ENCODE measurements at regions not wholly inside any gene's neighbourhood (a gene's known extent, or its start where the extent isn't known, plus 50 kb on each side); places are given as distances from the start of the nearest gene placed in this dataset.
"Not testable (repeated sequence)": the region's sequence is repeated elsewhere in the genome, so short reads cannot be mapped to it uniquely, and the experiment has no call there.

- CTCF ChIA-PET; H3K79me2 ChIP-seq (ENCODE audit: low read length); H3K9me3 ChIP-seq (ENCODE audit: low read length); H4K20me1 ChIP-seq (ENCODE audit: low read length); H3K4me1 ChIP-seq (ENCODE audit: insufficient read depth, low read length); BruUV-seq (replicated peaks); H3K36me3 ChIP-seq (ENCODE audit: low read depth, low read length); H3K27ac ChIP-seq (ENCODE audit: low read length); H3K4me2 ChIP-seq (ENCODE audit: low read length); H3F3A ChIP-seq (ENCODE audit: low read length, unreplicated experiment); H3K4me3 ChIP-seq (ENCODE audit: low read length); DNase-seq; H2AFZ ChIP-seq (ENCODE audit: low read length); H3K27me3 ChIP-seq (ENCODE audit: low read length); H3K9me2 ChIP-seq (replicated peaks; ENCODE audit: low read length); H3K9ac ChIP-seq (ENCODE audit: low read length); POLR2A ChIA-PET (ENCODE audit: unreplicated experiment); intact Hi-C loops (cut with micrococcal nuclease): not testable (repeated sequence)
- ATAC-seq: peak; percentile 51
Observed at GRCh38 chr7:65647153-65647964, 225.5 kb upstream of the VKORC1L1 start.

- H3K27ac ChIP-seq (ENCODE audit: low read length); H4K20me1 ChIP-seq (ENCODE audit: low read length); DNase-seq; H3K4me1 ChIP-seq (ENCODE audit: insufficient read depth, low read length); CTCF ChIA-PET; H2AFZ ChIP-seq (ENCODE audit: low read length); H3K9ac ChIP-seq (ENCODE audit: low read length); BruUV-seq (replicated peaks); POLR2A ChIA-PET (ENCODE audit: unreplicated experiment); H3K36me3 ChIP-seq (ENCODE audit: low read depth, low read length); H3F3A ChIP-seq (ENCODE audit: low read length, unreplicated experiment); H3K9me3 ChIP-seq (ENCODE audit: low read length); H3K9me2 ChIP-seq (replicated peaks; ENCODE audit: low read length); H3K4me3 ChIP-seq (ENCODE audit: low read length); H3K27me3 ChIP-seq (ENCODE audit: low read length); H3K79me2 ChIP-seq (ENCODE audit: low read length); ATAC-seq; H3K4me2 ChIP-seq (ENCODE audit: low read length); intact Hi-C loops (cut with micrococcal nuclease): not testable (repeated sequence)
Observed at GRCh38 chr7:65651174-65651573, 221.7 kb upstream of the VKORC1L1 start.

- H3K9ac ChIP-seq (ENCODE audit: low read length); H3K9me2 ChIP-seq (replicated peaks; ENCODE audit: low read length); H3K4me2 ChIP-seq (ENCODE audit: low read length); CTCF ChIA-PET; POLR2A ChIA-PET (ENCODE audit: unreplicated experiment); BruUV-seq (replicated peaks); H3K79me2 ChIP-seq (ENCODE audit: low read length); H3K4me1 ChIP-seq (ENCODE audit: insufficient read depth, low read length); H3K9me3 ChIP-seq (ENCODE audit: low read length); intact Hi-C loops (cut with micrococcal nuclease); H3K36me3 ChIP-seq (ENCODE audit: low read depth, low read length); H4K20me1 ChIP-seq (ENCODE audit: low read length); H3K27me3 ChIP-seq (ENCODE audit: low read length); DNase-seq; H3K4me3 ChIP-seq (ENCODE audit: low read length); H3K27ac ChIP-seq (ENCODE audit: low read length); ATAC-seq; H2AFZ ChIP-seq (ENCODE audit: low read length); H3F3A ChIP-seq (ENCODE audit: low read length, unreplicated experiment): not testable (repeated sequence)
Observed at GRCh38 chr7:65651826-65652592, 220.9 kb upstream of the VKORC1L1 start.

- ATAC-seq; intact Hi-C loops (cut with micrococcal nuclease); CTCF ChIA-PET; DNase-seq; H3K9me2 ChIP-seq (replicated peaks; ENCODE audit: low read length); H3K9ac ChIP-seq (ENCODE audit: low read length); H3K4me1 ChIP-seq (ENCODE audit: insufficient read depth, low read length); H3K27me3 ChIP-seq (ENCODE audit: low read length); H4K20me1 ChIP-seq (ENCODE audit: low read length); H3K4me3 ChIP-seq (ENCODE audit: low read length); BruUV-seq (replicated peaks); H3F3A ChIP-seq (ENCODE audit: low read length, unreplicated experiment); H3K36me3 ChIP-seq (ENCODE audit: low read depth, low read length); H3K9me3 ChIP-seq (ENCODE audit: low read length); H2AFZ ChIP-seq (ENCODE audit: low read length); H3K27ac ChIP-seq (ENCODE audit: low read length); H3K4me2 ChIP-seq (ENCODE audit: low read length); POLR2A ChIA-PET (ENCODE audit: unreplicated experiment); H3K79me2 ChIP-seq (ENCODE audit: low read length): not testable (repeated sequence)
Observed at GRCh38 chr7:65652669-65653068, 220.2 kb upstream of the VKORC1L1 start.

GRCh38 chr7:65656494-65657188 is 216.2 kb upstream of the VKORC1L1 start:
- not testable (repeated sequence) for BruUV-seq (replicated peaks)

GRCh38 chr7:65683362-65683761 is 189.5 kb upstream of the VKORC1L1 start:
- ATAC-seq: peak; percentile 27
- BruUV-seq (replicated peaks); H3K4me1 ChIP-seq (ENCODE audit: insufficient read depth, low read length); H3K27me3 ChIP-seq (ENCODE audit: low read length); H3F3A ChIP-seq (ENCODE audit: low read length, unreplicated experiment); POLR2A ChIA-PET (ENCODE audit: unreplicated experiment); CTCF ChIA-PET; H3K4me2 ChIP-seq (ENCODE audit: low read length); intact Hi-C loops (cut with micrococcal nuclease); H3K27ac ChIP-seq (ENCODE audit: low read length); H4K20me1 ChIP-seq (ENCODE audit: low read length); H3K9me2 ChIP-seq (replicated peaks; ENCODE audit: low read length); H3K4me3 ChIP-seq (ENCODE audit: low read length); DNase-seq; H3K79me2 ChIP-seq (ENCODE audit: low read length); H3K9ac ChIP-seq (ENCODE audit: low read length); H2AFZ ChIP-seq (ENCODE audit: low read length); H3K9me3 ChIP-seq (ENCODE audit: low read length); H3K36me3 ChIP-seq (ENCODE audit: low read depth, low read length): not testable (repeated sequence)

More at GRCh38 chr7:65656494-65657188, 216.2 kb upstream of the VKORC1L1 start:
- H3F3A ChIP-seq (ENCODE audit: low read length, unreplicated experiment); H3K27ac ChIP-seq (ENCODE audit: low read length); CTCF ChIA-PET; H3K4me3 ChIP-seq (ENCODE audit: low read length); DNase-seq; H3K4me2 ChIP-seq (ENCODE audit: low read length); H3K27me3 ChIP-seq (ENCODE audit: low read length); H3K79me2 ChIP-seq (ENCODE audit: low read length); H3K36me3 ChIP-seq (ENCODE audit: low read depth, low read length); POLR2A ChIA-PET (ENCODE audit: unreplicated experiment); H3K9ac ChIP-seq (ENCODE audit: low read length); H3K4me1 ChIP-seq (ENCODE audit: insufficient read depth, low read length); H3K9me2 ChIP-seq (replicated peaks; ENCODE audit: low read length); H4K20me1 ChIP-seq (ENCODE audit: low read length); H2AFZ ChIP-seq (ENCODE audit: low read length); H3K9me3 ChIP-seq (ENCODE audit: low read length); ATAC-seq; intact Hi-C loops (cut with micrococcal nuclease): not testable (repeated sequence)
